HG03432 (cell line): ENCODE measurements at regions not wholly inside any gene's neighbourhood (a gene's known extent, or its start where the extent isn't known, plus 50 kb on each side); places are given as distances from the start of the nearest gene placed in this dataset.

Experiments used
- ATAC-seq: cut with Tn5 transposase; IDR thresholded peaks from one replicate; pipeline ENCODE4 v1.9.1; 2021; ENCODE audit warnings: mild to moderate bottlenecking, moderate library complexity; ENCODE audit not compliant: unreplicated experiment

GRCh38 chr1:98336472-98337083 lies 324.9 kb upstream of the SNX7 start:
- ATAC-seq: no peak

GRCh38 chr1:98333936-98334335 lies 327.6 kb upstream of the SNX7 start:
- ATAC-seq: no peak

- ATAC-seq: no peak
Observed at GRCh38 chr1:98333406-98333805, 328.1 kb upstream of the SNX7 start.

- ATAC-seq: no peak
Observed at GRCh38 chr1:98331718-98332311, 329.7 kb upstream of the SNX7 start.

- no peak for ATAC-seq
Observed at GRCh38 chr1:98331243-98331642, 330.3 kb upstream of the SNX7 start.

GRCh38 chr1:98330224-98330623 lies 331.3 kb upstream of the SNX7 start:
- no peak for ATAC-seq

GRCh38 chr1:98328855-98329254 lies 332.7 kb upstream of the SNX7 start:
- ATAC-seq: no peak

- no peak for ATAC-seq
Observed at GRCh38 chr1:98327220-98327861, 334.2 kb upstream of the SNX7 start.

DNA sequence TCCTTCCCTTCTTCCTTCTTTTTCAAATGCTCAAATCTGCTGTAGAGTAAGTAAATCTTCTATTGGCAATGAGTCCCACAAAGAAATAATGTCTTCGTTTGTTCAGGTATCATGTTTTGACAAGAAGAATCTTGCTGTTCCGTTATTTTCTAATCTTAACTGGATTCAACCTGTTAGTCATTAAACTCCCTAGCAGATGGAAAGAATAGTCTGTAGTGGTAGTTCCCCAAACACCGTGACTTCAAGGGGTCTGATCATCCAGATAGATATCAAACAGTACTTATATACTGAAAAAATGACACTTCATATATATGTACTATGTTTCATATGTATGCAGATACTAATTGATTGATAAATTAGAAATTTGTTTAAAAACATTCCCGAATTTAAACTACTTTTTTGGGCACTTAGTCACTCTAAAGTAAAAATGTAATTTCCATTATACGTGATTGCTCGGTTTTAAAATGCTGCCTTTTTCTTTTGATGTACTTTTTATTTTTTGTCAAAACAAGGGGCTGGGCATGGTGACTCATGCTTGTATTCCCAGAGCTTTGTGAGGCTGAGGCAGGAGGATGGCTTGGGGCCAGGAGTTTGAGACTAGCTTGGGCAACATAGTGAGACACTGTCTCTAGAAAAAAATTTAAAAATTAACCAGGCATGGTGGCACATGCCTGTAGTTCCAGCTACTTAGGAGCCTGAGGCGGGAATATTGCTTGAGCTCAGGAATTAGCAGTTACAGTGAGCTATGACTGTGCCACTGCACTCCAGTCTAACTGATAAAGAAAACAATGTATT lies 335.7 kb upstream of the SNX7 start:
- no peak for ATAC-seq

DNA sequence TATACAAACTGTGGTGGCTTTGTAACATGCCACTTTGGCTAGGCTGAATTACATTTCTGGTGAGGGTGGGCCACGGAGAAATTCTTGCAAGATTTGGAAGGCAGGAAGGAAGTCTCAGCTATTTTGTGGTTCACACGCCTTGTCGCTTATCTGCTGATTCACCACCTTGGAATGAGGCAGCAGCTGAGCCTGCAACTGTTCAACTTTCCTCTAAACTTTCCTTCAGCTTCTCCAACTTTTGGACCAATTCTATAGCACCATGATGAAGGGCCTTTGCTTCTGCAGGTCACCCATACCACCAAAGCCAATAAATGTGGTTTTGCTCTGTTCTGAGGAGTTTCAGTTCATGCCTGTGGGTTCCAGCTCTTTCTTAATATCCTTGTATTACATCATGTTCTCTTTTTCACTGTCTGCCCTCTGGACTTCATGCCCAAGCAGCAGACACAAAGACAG lies 337.6 kb upstream of the SNX7 start:
- ATAC-seq: peak; percentile 64

DNA sequence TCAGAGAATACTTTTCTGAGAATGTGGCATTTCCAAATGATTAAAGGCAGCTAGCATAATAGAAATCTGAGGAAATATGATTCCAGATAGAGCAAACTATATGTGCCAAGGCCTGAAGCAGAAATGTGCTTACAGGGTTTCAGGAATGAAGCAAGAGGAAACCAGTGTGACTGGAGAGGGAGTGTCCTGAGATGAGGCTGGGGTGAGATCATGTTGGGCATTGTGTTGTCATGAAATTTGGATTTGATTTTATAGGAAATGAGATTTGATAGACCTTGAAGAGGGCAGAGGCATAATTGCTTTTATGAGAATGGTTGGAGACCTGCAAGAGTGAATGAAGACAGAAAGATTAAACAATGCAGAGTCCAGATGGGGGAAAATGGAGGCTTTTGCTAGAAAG lies 338.1 kb upstream of the SNX7 start:
- no peak for ATAC-seq

GRCh38 chr1:98322966-98323365 lies 338.6 kb upstream of the SNX7 start:
- ATAC-seq: no peak

DNA sequence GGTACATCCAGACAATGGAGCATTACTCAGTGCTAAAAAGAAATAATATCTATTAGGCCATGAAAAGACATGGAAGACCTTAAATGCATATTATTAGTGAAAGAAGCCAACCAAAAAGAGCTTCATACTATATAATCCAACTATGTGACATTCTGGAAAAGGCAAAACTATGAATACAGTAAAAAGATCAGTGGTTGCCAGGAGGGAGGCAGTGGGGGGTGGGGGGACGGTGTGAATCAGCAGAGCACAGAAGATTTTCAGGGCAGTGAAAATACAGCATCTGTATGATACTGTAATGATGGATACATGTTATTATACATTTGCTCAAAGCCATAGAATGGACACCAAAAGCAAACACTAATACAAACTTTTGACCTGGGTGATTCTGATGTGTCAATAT lies 339.4 kb upstream of the SNX7 start:
- ATAC-seq: no peak

DNA sequence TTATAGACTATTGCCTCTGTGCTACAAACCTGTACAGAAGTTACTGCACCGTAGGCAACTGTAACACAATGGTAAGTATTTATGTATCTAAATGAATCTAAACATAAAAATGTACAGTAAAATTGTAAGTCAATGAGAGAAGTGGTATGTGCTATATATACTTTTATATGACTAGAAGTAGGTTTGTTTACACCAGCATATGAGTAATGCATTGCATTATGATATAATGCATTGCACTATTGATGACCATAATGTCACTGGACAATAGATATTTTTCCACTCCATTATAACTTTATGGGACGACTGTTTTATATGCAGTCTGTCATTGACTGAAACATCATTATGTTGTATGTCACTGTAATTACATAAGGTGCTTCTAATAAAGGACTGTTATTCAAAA lies 340.3 kb upstream of the SNX7 start:
- no peak for ATAC-seq

- no peak for ATAC-seq
Observed at GRCh38 chr1:98316286-98316905, 345.1 kb upstream of the SNX7 start.

DNA sequence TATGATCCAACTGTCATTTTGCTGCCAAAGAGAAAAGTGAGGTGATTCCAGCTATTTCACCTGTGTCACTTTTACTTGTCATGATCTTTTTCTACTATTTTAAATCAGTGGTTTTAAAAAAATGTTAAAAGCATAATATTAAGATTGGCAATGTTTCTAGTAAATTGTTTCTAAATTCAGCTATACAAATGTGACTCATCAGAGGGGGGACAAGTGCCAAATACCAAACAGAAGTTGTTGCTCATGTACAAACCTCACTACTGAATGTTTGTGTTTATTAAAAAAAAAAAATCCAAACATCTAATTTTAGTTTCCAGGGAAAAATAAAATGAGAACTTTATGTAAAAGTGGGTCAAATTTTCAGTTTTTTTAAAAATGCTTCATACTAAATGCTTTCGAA lies 346.2 kb upstream of the SNX7 start:
- no peak for ATAC-seq

GRCh38 chr1:98314601-98315000 lies 346.9 kb upstream of the SNX7 start:
- no peak for ATAC-seq

- no peak for ATAC-seq
Observed at GRCh38 chr1:98306517-98307089, 354.9 kb upstream of the SNX7 start.

GRCh38 chr1:98305362-98305761 lies 356.2 kb upstream of the SNX7 start:
- ATAC-seq: no peak

GRCh38 chr1:98304888-98305287 lies 356.6 kb upstream of the SNX7 start:
- ATAC-seq: no peak

- ATAC-seq: no peak
Observed at GRCh38 chr1:98299861-98300260, 361.7 kb upstream of the SNX7 start.
